ENCODE measurements at regions not wholly inside any gene's neighbourhood (a gene's known extent, or its start where the extent isn't known, plus 50 kb on each side); places are given as distances from the start of the nearest gene placed in this dataset.

DNA sequence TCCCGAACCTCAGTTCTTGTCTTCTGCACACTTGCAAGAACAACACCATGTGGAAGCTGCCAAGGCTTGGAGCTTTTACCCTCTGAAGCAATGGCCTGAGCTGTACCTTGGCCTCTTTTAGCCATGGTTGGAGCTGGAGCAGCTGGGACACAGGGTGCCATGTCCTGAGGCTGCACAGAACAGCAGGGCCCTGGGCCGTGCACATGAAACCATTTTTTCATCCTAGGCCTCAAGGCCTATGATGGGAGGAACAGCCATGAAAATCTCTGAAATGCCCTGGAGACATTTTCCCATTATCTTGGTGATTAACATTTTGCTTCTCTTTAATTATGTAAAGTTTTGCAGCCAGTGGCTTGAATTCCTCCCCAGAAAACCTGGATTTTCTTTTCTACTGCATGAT is 817.8 kb upstream of the CXADR start:
- H3K36me3 Mint-ChIP-seq (ENCODE audit: low read depth): no peaks in the 10 kb centered on the region
- ChIA-PET POLR2A (no interaction called here), CTCF (interaction anchor here (1.0 kb wide), 1 partner anchor 9 kb away, joined by 3 read pairs; no protein-coding TSS in a partner anchor)
- H3K4me1 Mint-ChIP-seq: no peaks in the 10 kb centered on the region
- peaks cover 23% of the 10 kb centered on the region for H3K9me3 Mint-ChIP-seq (ENCODE audit: low read depth)
- DNase-seq (no peak), ATAC-seq (no peak)
- H3K27me3 Mint-ChIP-seq: no peaks in the 10 kb centered on the region
- no peak overlapping the region for H3K4me3 Mint-ChIP-seq
- H3K27ac Mint-ChIP-seq: no peak overlapping the region
- intact Hi-C loops (cut with DNase I, micrococcal nuclease): no loop called here

GRCh38 chr21:16707274-16707673 is 805.6 kb upstream of the CXADR start:
- H3K36me3 Mint-ChIP-seq (ENCODE audit: low read depth): no peaks in the 10 kb centered on the region
- CTCF ChIA-PET: no interaction called here
- intact Hi-C loops (cut with DNase I, micrococcal nuclease): no loop called here
- H3K27ac Mint-ChIP-seq: no peak overlapping the region
- POLR2A ChIA-PET: no interaction called here
- ATAC-seq: no peak
- no peak for DNase-seq
- H3K9me3 Mint-ChIP-seq (ENCODE audit: low read depth): peaks cover 13% of the 10 kb centered on the region
- H3K4me3 Mint-ChIP-seq: no peak overlapping the region
- no peaks in the 10 kb centered on the region for H3K4me1 Mint-ChIP-seq
- H3K27me3 Mint-ChIP-seq: no peaks in the 10 kb centered on the region

- no peak overlapping the region for H3K4me3 Mint-ChIP-seq
- CTCF ChIA-PET: no interaction called here
- POLR2A ChIA-PET: no interaction called here
- peaks cover 13% of the 10 kb centered on the region for H3K9me3 Mint-ChIP-seq (ENCODE audit: low read depth)
- no peak overlapping the region for H3K27ac Mint-ChIP-seq
- H3K36me3 Mint-ChIP-seq (ENCODE audit: low read depth): no peaks in the 10 kb centered on the region
- no peak for ATAC-seq
- no peaks in the 10 kb centered on the region for H3K27me3 Mint-ChIP-seq
- no peaks in the 10 kb centered on the region for H3K4me1 Mint-ChIP-seq
- no peak for DNase-seq
- intact Hi-C loops (cut with DNase I, micrococcal nuclease): no loop called here
Measured at GRCh38 chr21:16708101-16708835, 804.6 kb upstream of the CXADR start.

DNA sequence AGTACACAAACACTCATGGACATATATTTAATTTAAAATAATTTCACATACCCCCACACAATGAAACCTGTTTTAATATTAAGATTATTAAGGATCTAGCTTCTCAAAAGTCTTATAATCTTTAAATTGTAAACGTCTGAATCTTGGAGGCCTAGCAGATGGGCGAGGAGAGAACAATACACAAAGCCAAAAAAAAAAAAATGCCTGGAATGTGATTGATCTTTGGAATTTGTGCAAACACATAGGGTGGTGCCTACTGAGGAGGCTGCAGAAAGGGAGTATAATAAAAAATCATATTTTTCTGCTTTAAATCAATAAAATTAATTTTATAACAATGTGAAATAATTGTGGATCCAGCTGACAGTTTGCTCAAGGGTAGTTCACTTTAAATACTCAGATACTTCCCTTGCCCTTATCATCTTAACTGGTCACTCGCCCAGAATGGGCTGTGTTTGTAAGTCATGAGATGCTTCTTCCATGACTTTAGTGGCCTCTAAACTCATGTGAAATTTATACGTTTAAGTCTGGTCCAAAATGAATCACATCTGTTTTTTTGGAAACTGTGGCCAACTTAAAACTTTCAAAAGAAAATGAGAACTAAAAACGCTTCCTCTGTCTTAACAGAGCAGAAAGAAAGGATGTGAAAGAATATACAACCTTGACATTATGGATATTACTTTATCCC is 802.8 kb upstream of the CXADR start:
- DNase-seq (no peak), ATAC-seq (no peak)
- no peaks in the 10 kb centered on the region for H3K27me3 Mint-ChIP-seq
- intact Hi-C loops (cut with DNase I, micrococcal nuclease): no loop called here
- POLR2A ChIA-PET: no interaction called here
- CTCF ChIA-PET: no interaction called here
- H3K36me3 Mint-ChIP-seq (ENCODE audit: low read depth): no peaks in the 10 kb centered on the region
- H3K4me1 Mint-ChIP-seq: no peaks in the 10 kb centered on the region
- H3K4me3 Mint-ChIP-seq: no peak overlapping the region
- H3K27ac Mint-ChIP-seq: no peak overlapping the region
- peaks cover 13% of the 10 kb centered on the region for H3K9me3 Mint-ChIP-seq (ENCODE audit: low read depth)

DNA sequence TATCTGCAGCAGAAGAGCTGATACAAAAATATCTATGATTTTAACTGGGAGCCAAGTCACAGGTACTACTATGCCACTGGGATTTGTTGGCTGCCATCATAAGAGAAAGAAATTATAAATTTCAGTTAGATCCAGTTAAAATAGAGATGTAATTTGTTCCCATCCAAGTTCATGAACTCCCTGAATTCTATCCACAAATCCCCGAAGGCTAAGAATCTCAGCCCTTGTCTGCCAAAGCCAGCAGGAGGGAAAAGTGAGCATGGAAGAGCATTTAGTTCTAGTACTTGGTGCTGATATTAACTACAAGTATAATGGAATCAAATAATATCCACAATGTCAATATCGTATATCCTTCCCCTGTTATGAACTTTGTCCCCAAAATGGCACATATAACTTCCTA is 801.1 kb upstream of the CXADR start:
- H3K27ac Mint-ChIP-seq: no peak overlapping the region
- no peaks in the 10 kb centered on the region for H3K27me3 Mint-ChIP-seq
- ChIA-PET CTCF (no interaction called here), POLR2A (no interaction called here)
- H3K4me3 Mint-ChIP-seq: no peak overlapping the region
- ATAC-seq (no peak), DNase-seq (no peak)
- no peaks in the 10 kb centered on the region for H3K36me3 Mint-ChIP-seq (ENCODE audit: low read depth)
- intact Hi-C loops (cut with DNase I, micrococcal nuclease): no loop called here
- peaks cover 14% of the 10 kb centered on the region for H3K9me3 Mint-ChIP-seq (ENCODE audit: low read depth)
- H3K4me1 Mint-ChIP-seq: no peaks in the 10 kb centered on the region

DNA sequence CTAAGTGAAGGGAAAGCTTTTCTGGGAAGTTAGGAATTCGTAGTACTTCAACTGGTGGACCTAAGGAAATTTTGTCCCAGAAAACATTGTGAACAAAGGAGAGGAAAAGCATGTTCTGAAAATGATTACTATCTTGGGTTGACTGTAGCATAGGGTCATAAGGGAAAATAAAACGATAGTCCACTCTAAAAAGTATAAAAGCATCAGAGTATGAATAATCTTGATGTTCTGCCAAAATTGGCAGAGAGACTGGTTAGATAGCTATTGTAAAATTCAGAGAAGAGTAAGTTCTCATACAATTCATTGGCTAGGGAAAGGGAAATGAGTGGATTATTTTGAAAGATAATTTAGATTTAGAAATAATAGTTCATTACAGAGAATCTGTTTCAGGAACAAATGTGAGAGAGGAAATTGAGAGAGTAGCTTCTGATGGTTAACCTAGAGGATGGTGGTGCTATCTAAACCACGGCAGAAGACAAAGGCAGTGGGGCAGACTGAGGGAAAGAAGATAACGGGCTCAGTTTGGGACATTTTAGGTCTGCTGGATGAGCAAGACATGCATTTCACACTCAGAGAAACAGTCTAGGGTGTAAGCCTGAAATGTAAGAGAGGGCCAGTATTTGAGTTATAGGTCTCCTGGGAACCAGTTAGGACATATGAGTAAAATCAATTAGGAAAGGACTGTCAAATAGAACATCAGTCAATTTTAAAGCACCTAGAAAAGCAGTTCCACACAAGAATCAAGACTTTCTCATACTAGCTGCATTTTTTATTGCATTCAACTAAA is 799.3 kb upstream of the CXADR start:
- no peak overlapping the region for H3K27ac Mint-ChIP-seq
- H3K27me3 Mint-ChIP-seq: no peaks in the 10 kb centered on the region
- POLR2A ChIA-PET: no interaction called here
- intact Hi-C loops (cut with DNase I, micrococcal nuclease): no loop called here
- H3K4me3 Mint-ChIP-seq: no peak overlapping the region
- DNase-seq: no peak
- ATAC-seq: no peak
- CTCF ChIA-PET: no interaction called here
- no peaks in the 10 kb centered on the region for H3K36me3 Mint-ChIP-seq (ENCODE audit: low read depth)
- no peaks in the 10 kb centered on the region for H3K4me1 Mint-ChIP-seq
- H3K9me3 Mint-ChIP-seq (ENCODE audit: low read depth): peaks cover 17% of the 10 kb centered on the region

DNA sequence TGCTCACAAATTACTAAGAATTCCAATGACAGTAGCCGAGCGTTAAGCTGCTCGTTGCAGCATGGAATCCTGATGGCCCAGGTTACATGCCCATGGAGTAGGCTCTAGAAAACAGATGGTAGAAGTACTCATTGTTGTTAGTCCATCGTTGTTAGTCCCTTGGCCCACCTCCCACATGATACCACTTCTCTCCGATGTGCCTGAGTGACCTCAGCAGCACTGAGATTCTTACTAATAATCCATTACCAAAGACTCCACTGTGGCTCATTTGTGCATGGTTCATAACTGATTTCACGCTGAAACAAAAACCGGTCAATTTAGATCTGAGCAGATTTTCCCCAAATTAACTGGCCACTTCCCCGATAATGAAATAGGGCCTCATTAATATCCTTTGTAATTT is 772.3 kb upstream of the CXADR start:
- no peak for DNase-seq
- POLR2A ChIA-PET: no interaction called here
- no peak for ATAC-seq
- no peaks in the 10 kb centered on the region for H3K36me3 Mint-ChIP-seq (ENCODE audit: low read depth)
- peaks cover 9% of the 10 kb centered on the region for H3K9me3 Mint-ChIP-seq (ENCODE audit: low read depth)
- H3K27ac Mint-ChIP-seq: no peak overlapping the region
- H3K27me3 Mint-ChIP-seq: no peaks in the 10 kb centered on the region
- H3K4me1 Mint-ChIP-seq: no peaks in the 10 kb centered on the region
- CTCF ChIA-PET: no interaction called here
- H3K4me3 Mint-ChIP-seq: no peak overlapping the region
- intact Hi-C loops (cut with DNase I, micrococcal nuclease): loop anchor here in 1 of 2 experiments (10.0 kb wide), 1 partner anchor 64 kb away; no protein-coding TSS in a partner anchor

DNA sequence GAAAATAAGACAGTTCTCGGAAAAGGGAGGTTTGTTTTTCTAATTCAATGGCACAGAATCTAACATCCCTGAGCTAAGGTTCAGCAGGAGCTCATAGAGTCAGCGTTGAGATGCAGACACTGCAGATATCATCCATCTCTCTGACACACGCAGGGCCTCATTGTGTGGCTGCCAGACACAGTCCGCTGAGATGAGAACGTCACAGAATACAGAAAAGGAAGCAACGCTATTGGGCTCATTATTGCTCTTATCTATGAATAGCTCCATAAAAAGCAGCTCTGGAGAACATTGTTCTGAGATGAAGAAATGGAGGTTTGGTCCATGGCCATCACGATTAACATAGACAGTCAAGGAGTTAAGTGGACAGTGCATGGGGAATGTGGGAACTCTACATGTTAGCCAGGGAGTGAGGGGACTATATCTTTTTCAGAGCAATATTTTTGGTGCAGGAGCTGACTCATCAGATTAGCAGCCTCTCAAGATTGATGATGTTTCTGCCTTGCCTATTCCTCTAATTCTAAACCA is 771.6 kb upstream of the CXADR start:
- no peak overlapping the region for H3K27ac Mint-ChIP-seq
- DNase-seq (no peak), ATAC-seq (no peak)
- H3K4me1 Mint-ChIP-seq: no peaks in the 10 kb centered on the region
- no peaks in the 10 kb centered on the region for H3K36me3 Mint-ChIP-seq (ENCODE audit: low read depth)
- H3K27me3 Mint-ChIP-seq: no peaks in the 10 kb centered on the region
- H3K9me3 Mint-ChIP-seq (ENCODE audit: low read depth): peaks cover 4% of the 10 kb centered on the region
- POLR2A ChIA-PET: no interaction called here
- intact Hi-C loops (cut with DNase I, micrococcal nuclease): loop anchor here in 1 of 2 experiments (10.0 kb wide), 1 partner anchor 64 kb away; no protein-coding TSS in a partner anchor
- CTCF ChIA-PET: no interaction called here
- no peak overlapping the region for H3K4me3 Mint-ChIP-seq

- ChIA-PET CTCF (no interaction called here), POLR2A (no interaction called here)
- H3K36me3 Mint-ChIP-seq (ENCODE audit: low read depth): no peaks in the 10 kb centered on the region
- intact Hi-C loops (cut with DNase I, micrococcal nuclease): loop anchor here in 1 of 2 experiments (10.0 kb wide), 1 partner anchor 63 kb away; no protein-coding TSS in a partner anchor
- H3K27me3 Mint-ChIP-seq: no peaks in the 10 kb centered on the region
- ATAC-seq (no peak), DNase-seq (no peak)
- H3K4me3 Mint-ChIP-seq: no peak overlapping the region
- H3K9me3 Mint-ChIP-seq (ENCODE audit: low read depth): no peaks in the 10 kb centered on the region
- no peaks in the 10 kb centered on the region for H3K4me1 Mint-ChIP-seq
- no peak overlapping the region for H3K27ac Mint-ChIP-seq
Measured at GRCh38 chr21:16742131-16742641, 770.7 kb upstream of the CXADR start.

- Mint-ChIP-seq H3K27ac (no peak overlapping the region), H3K4me3 (no peak overlapping the region), H3K27me3 (no peaks in the 10 kb centered on the region), H3K4me1 (no peaks in the 10 kb centered on the region), H3K36me3 (ENCODE audit: low read depth) (no peaks in the 10 kb centered on the region), H3K9me3 (ENCODE audit: low read depth) (no peaks in the 10 kb centered on the region)
- intact Hi-C loops (cut with DNase I, micrococcal nuclease): loop anchor here in 1 of 2 experiments (10.0 kb wide), 1 partner anchor 62 kb away; no protein-coding TSS in a partner anchor
- CTCF ChIA-PET: no interaction called here
- POLR2A ChIA-PET: no interaction called here
- DNase-seq (no peak), ATAC-seq (no peak)
Measured at GRCh38 chr21:16742741-16743140, 770.1 kb upstream of the CXADR start.

DNA sequence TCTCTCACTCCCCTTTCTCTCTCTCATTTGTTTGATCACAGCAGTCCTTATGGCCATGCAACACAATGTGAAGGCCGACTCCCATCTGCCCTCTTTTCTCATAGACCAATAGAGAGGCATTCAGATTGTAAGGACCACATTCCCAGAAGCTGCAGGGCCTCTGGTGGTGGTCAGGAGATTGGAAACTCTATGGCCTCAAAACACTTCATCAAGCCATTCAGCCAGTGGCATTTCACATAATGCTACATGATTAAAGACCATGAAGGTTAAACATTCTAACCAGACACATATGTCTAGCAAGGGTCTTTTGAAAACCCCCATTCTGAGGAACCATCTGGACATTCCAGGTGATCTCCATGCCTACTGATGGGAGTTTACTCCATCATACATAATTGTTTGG is 769.5 kb upstream of the CXADR start:
- H3K9me3 Mint-ChIP-seq (ENCODE audit: low read depth): peaks cover 3% of the 10 kb centered on the region
- H3K36me3 Mint-ChIP-seq (ENCODE audit: low read depth): no peaks in the 10 kb centered on the region
- no peak overlapping the region for H3K4me3 Mint-ChIP-seq
- POLR2A ChIA-PET: no interaction called here
- DNase-seq: no peak
- no peak overlapping the region for H3K27ac Mint-ChIP-seq
- intact Hi-C loops (cut with DNase I, micrococcal nuclease): loop anchor here in 1 of 2 experiments (10.0 kb wide), 1 partner anchor 61 kb away; no protein-coding TSS in a partner anchor
- no peak for ATAC-seq
- CTCF ChIA-PET: no interaction called here
- no peaks in the 10 kb centered on the region for H3K4me1 Mint-ChIP-seq
- no peaks in the 10 kb centered on the region for H3K27me3 Mint-ChIP-seq
